A673 (cell line): ENCODE measurements at regions not wholly inside any gene's neighbourhood (a gene's known extent, or its start where the extent isn't known, plus 50 kb on each side); places are given as distances from the start of the nearest gene placed in this dataset.

ENCODE experiments used
- BruUV-seq: library from RNA; stranded (reverse); fragments of 400-500 nt; replicated peaks from 2 replicates; lab custom pipeline; 2021; lab: Mats Ljungman, UMichigan
- CTCF ChIA-PET: fragments of 300-600 bp; sonication (Branson Sonifier 250); formaldehyde crosslinking; loops from one replicate; lab custom pipeline; 2022; ENCODE audit warnings: antibody characterized with exemption; lab: Charles Lee
- POLR2A ChIA-PET: fragments of 300-600 bp; sonication (Branson Sonifier 250); formaldehyde crosslinking; loops from one replicate; lab custom pipeline; 2022; ENCODE audit warnings: antibody characterized with exemption; ENCODE audit not compliant: low non-redundant PET; lab: Charles Lee
- DNase-seq: peaks from one replicate; pipeline ENCODE4 v3.0.0-alpha.2; 2015; ENCODE audit warnings: low spot score
- H3K27ac ChIP-seq: fragments of 200-600 bp; sonication (generic); 2 replicates; pipeline ENCODE4 v1.5.1; 2016; ENCODE audit warnings: mixed run types, low read depth, mild to moderate bottlenecking, mixed read lengths, antibody characterized with exemption, low read length; ENCODE audit not compliant: poor library complexity, severe bottlenecking
- H3K27me3 ChIP-seq: fragments of 200-600 bp; sonication (generic); replicated peaks from 2 replicates; pipeline ENCODE4 v1.6.1; 2017; ENCODE audit warnings: mixed run types, low read depth, mild to moderate bottlenecking, mixed read lengths, antibody characterized with exemption, low read length; ENCODE audit not compliant: insufficient read depth, poor library complexity
- H3K36me3 ChIP-seq: fragments of 200-600 bp; sonication (generic); 2 replicates; pipeline ENCODE4 v1.6.1; 2016; ENCODE audit warnings: mixed run types, mild to moderate bottlenecking, mixed read lengths, antibody characterized with exemption, low read length; ENCODE audit not compliant: insufficient read depth, poor library complexity, severe bottlenecking
- H3K4me1 ChIP-seq: fragments of 200-600 bp; sonication (generic); 2 replicates; pipeline ENCODE4 v1.6.1; 2017; ENCODE audit warnings: mixed run types, mild to moderate bottlenecking, mixed read lengths, antibody characterized with exemption, low read length; ENCODE audit not compliant: insufficient read depth, poor library complexity, severe bottlenecking
- H3K4me3 ChIP-seq: fragments of 200-600 bp; sonication (generic); 2 replicates; pipeline ENCODE4 v1.5.1; 2016; ENCODE audit warnings: low read depth, mixed run types, mild to moderate bottlenecking, mixed read lengths, low read length; ENCODE audit not compliant: poor library complexity, severe bottlenecking
- H3K9me3 ChIP-seq: fragments of 200-600 bp; sonication (generic); 2 replicates; pipeline ENCODE4 v1.6.1; 2016; ENCODE audit warnings: mixed run types, low read depth, mild to moderate bottlenecking, mixed read lengths, antibody characterized with exemption, low read length; ENCODE audit not compliant: poor library complexity, severe bottlenecking
- CTCF ChIP-seq: fragments of 300-800, 200-600 bp; sonication (generic); conservative IDR thresholded peaks from 2 replicates; pipeline ENCODE4 v1.5.1; 2017; ENCODE audit warnings: low read depth, mild to moderate bottlenecking, antibody characterized with exemption, low read length, moderate library complexity, mixed read lengths
- EZH2 ChIP-seq: fragments of 200-600 bp; sonication (generic); IDR thresholded peaks from 2 replicates; pipeline ENCODE4 v1.6.1; 2017; ENCODE audit warnings: borderline replicate concordance, low read depth, mild to moderate bottlenecking, mixed read lengths, antibody characterized with exemption, low read length; ENCODE audit not compliant: poor library complexity, severe bottlenecking
- intact Hi-C: fragments of 100-400 bp; cut with micrococcal nuclease; formaldehyde crosslinking; loops from one replicate; pipeline ENCODE4 v1.10.0; 2022; ENCODE audit not compliant: unreplicated experiment

- Histone ChIP-seq H3K4me3 (no peak overlapping the region), H3K27ac (no peak overlapping the region), H3K9me3 (no peaks in the 10 kb centered on the region), H3K36me3 (no peaks in the 10 kb centered on the region), H3K27me3 (no peaks in the 10 kb centered on the region), H3K4me1 (no peaks in the 10 kb centered on the region)
- ChIA-PET POLR2A (no interaction called here), CTCF (no interaction called here)
- BruUV-seq = no TSS peak
- TF ChIP-seq EZH2 = no peak
- TF ChIP-seq CTCF = no peak
- DNase-seq = no peak
- intact Hi-C loops = no loop called here
Measured at GRCh38 chrX:33831211-33831610, 300.9 kb downstream of the FAM47A start.

GRCh38 chrX:33817266-33817665, 314.8 kb downstream of the FAM47A start:
- ChIA-PET CTCF (no interaction called here), POLR2A (no interaction called here)
- no peaks in the 10 kb centered on the region for H3K27me3 ChIP-seq
- H3K4me1 ChIP-seq = no peaks in the 10 kb centered on the region
- H3K4me3 ChIP-seq = no peak overlapping the region
- H3K9me3 ChIP-seq = no peaks in the 10 kb centered on the region
- no peak overlapping the region for H3K27ac ChIP-seq
- no peaks in the 10 kb centered on the region for H3K36me3 ChIP-seq
- DNase-seq = no peak
- no peak for TF ChIP-seq EZH2
- TF ChIP-seq CTCF = no peak
- intact Hi-C loops = no loop called here
- no TSS peak for BruUV-seq

- ChIA-PET CTCF (no interaction called here), POLR2A (no interaction called here)
- intact Hi-C loops = no loop called here
- TF ChIP-seq CTCF = no peak
- no peak for TF ChIP-seq EZH2
- DNase-seq = no peak
- Histone ChIP-seq H3K9me3 (no peaks in the 10 kb centered on the region), H3K36me3 (no peaks in the 10 kb centered on the region), H3K27me3 (no peaks in the 10 kb centered on the region), H3K27ac (no peak overlapping the region), H3K4me1 (no peaks in the 10 kb centered on the region), H3K4me3 (no peak overlapping the region)
- BruUV-seq = no TSS peak
Measured at GRCh38 chrX:33808636-33809035, 323.5 kb downstream of the FAM47A start.
